HepG2 (cell line): ENCODE measurements at regions not wholly inside any gene's neighbourhood (a gene's known extent, or its start where the extent isn't known, plus 50 kb on each side); places are given as distances from the start of the nearest gene placed in this dataset.

ENCODE experiments used
- CBFB ChIP-seq: sonication (generic); formaldehyde crosslinking; IDR thresholded peaks from 2 replicates; pipeline ENCODE4 v1.4.0; 2020; ENCODE audit warnings: missing genetic modification reagents
- CTCF ChIP-seq: sonication (generic); formaldehyde crosslinking; IDR thresholded peaks from 2 replicates; pipeline ENCODE4 v1.5.0; 2020; ENCODE audit warnings: mild to moderate bottlenecking, missing genetic modification reagents, moderate library complexity
- KDM6A ChIP-seq: IDR thresholded peaks from 2 replicates; pipeline ENCODE4 v1.6.1; 2016; ENCODE audit warnings: low read depth
- MAFF ChIP-seq: IDR thresholded peaks from 2 replicates; pipeline ENCODE4 v1.6.1; 2011; ENCODE audit warnings: low read depth, low read length, improper control_type of control experiment
- POLR2A ChIP-seq, 2 experiments: IDR thresholded peaks; 2 replicates each; pipeline ENCODE4 v1.6.1; 2011; ENCODE audit warnings: low read depth in 2 of 2, low read length in 2 of 2, mild to moderate bottlenecking in 1 of 2, moderate library complexity in 1 of 2; ENCODE audit not compliant: insufficient read depth in 1 of 2
- REST ChIP-seq, 2 experiments: IDR thresholded peaks; 2 replicates each; pipeline ENCODE4 v1.6.1; 2011 to 2012; ENCODE audit warnings: low read length in 2 of 2, borderline replicate concordance in 1 of 2, low read depth in 1 of 2, mild to moderate bottlenecking in 1 of 2, moderate library complexity in 1 of 2
- SETDB1 ChIP-seq: sonication (generic); formaldehyde crosslinking; IDR thresholded peaks from 2 replicates; pipeline ENCODE4 v1.5.1; 2020; ENCODE audit warnings: missing genetic modification reagents, mild to moderate bottlenecking, borderline replicate concordance
- TBP ChIP-seq: sonication (generic); formaldehyde crosslinking; IDR thresholded peaks from 2 replicates; pipeline ENCODE4 v1.5.0; 2020; ENCODE audit warnings: missing genetic modification reagents
- TEAD2 ChIP-seq: sonication (generic); formaldehyde crosslinking; IDR thresholded peaks from 2 replicates; pipeline ENCODE4 v1.9.0; 2021; ENCODE audit warnings: missing genetic modification reagents
- ZNF12 ChIP-seq: sonication (generic); formaldehyde crosslinking; IDR thresholded peaks from 2 replicates; pipeline ENCODE4 v1.5.0; 2020; ENCODE audit warnings: missing genetic modification reagents
- ZNF768 ChIP-seq: sonication (generic); formaldehyde crosslinking; IDR thresholded peaks from 2 replicates; pipeline ENCODE4 v1.4.0; 2020; ENCODE audit warnings: missing genetic modification reagents
- TF ChIP-seq, protein P1 (sequence below): sonication (generic); formaldehyde crosslinking; conservative IDR thresholded peaks from 2 replicates; pipeline ENCODE4 v1.8.0; 2022; ENCODE audit warnings: missing genetic modification reagents
- TF ChIP-seq, protein P2 (sequence below): sonication (generic); formaldehyde crosslinking; IDR thresholded peaks from 2 replicates; pipeline ENCODE4 v1.4.0; 2020; ENCODE audit warnings: missing genetic modification reagents, mild to moderate bottlenecking, borderline replicate concordance
- TF ChIP-seq, protein P3 (sequence below): IDR thresholded peaks from 2 replicates; pipeline ENCODE4 v1.6.1; 2016

GRCh38 chr3:103057003-103057402 is 622.2 kb downstream of the ZPLD1 start:
- TF ChIP-seq CBFB (CRISPR knock-in tag) (no peak), TBP (CRISPR knock-in tag) (no peak), SETDB1 (no peak), KDM6A (CRISPR knock-in tag) (no peak), TEAD2 (CRISPR knock-in tag) (no peak), POLR2A (IDR thresholded peaks at IDR 0.05; ENCODE audit: insufficient read depth in 1 of 2, low read depth in 2 of 2, low read length in 2 of 2) (no peak), ZNF768 (CRISPR knock-in tag) (no peak), REST (IDR thresholded peaks at IDR 0.05; ENCODE audit: borderline replicate concordance in 1 of 2, low read depth in 1 of 2, low read length in 2 of 2) (no peak), ZNF12 (no peak), MAFF (no peak), CTCF (no peak)
- TF ChIP-seq, protein P1, sequence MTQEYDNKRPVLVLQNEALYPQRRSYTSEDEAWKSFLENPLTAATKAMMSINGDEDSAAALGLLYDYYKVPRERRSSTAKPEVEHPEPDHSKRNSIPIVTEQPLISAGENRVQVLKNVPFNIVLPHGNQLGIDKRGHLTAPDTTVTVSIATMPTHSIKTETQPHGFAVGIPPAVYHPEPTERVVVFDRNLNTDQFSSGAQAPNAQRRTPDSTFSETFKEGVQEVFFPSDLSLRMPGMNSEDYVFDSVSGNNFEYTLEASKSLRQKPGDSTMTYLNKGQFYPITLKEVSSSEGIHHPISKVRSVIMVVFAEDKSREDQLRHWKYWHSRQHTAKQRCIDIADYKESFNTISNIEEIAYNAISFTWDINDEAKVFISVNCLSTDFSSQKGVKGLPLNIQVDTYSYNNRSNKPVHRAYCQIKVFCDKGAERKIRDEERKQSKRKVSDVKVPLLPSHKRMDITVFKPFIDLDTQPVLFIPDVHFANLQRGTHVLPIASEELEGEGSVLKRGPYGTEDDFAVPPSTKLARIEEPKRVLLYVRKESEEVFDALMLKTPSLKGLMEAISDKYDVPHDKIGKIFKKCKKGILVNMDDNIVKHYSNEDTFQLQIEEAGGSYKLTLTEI (CRISPR knock-in tag): no peak
- TF ChIP-seq, protein P2, sequence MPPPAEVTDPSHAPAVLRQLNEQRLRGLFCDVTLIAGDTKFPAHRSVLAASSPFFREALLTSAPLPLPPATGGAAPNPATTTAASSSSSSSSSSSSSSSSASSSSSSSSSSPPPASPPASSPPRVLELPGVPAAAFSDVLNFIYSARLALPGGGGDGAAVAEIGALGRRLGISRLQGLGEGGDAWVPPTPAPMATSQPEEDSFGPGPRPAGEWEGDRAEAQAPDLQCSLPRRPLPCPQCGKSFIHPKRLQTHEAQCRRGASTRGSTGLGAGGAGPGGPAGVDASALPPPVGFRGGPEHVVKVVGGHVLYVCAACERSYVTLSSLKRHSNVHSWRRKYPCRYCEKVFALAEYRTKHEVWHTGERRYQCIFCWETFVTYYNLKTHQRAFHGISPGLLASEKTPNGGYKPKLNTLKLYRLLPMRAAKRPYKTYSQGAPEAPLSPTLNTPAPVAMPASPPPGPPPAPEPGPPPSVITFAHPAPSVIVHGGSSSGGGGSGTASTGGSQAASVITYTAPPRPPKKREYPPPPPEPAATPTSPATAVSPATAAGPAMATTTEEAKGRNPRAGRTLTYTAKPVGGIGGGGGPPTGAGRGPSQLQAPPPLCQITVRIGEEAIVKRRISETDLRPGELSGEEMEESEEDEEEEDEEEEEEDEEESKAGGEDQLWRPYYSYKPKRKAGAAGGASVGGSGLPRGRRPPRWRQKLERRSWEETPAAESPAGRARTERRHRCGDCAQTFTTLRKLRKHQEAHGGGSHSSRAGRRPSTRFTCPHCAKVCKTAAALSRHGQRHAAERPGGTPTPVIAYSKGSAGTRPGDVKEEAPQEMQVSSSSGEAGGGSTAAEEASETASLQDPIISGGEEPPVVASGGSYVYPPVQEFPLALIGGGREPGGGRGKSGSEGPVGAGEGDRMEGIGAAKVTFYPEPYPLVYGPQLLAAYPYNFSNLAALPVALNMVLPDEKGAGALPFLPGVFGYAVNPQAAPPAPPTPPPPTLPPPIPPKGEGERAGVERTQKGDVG: no peak
- TF ChIP-seq, protein P3, sequence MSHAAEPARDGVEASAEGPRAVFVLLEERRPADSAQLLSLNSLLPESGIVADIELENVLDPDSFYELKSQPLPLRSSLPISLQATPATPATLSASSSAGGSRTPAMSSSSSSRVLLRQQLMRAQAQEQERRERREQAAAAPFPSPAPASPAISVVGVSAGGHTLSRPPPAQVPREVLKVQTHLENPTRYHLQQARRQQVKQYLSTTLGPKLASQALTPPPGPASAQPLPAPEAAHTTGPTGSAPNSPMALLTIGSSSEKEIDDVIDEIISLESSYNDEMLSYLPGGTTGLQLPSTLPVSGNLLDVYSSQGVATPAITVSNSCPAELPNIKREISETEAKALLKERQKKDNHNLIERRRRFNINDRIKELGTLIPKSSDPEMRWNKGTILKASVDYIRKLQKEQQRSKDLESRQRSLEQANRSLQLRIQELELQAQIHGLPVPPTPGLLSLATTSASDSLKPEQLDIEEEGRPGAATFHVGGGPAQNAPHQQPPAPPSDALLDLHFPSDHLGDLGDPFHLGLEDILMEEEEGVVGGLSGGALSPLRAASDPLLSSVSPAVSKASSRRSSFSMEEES (CRISPR knock-in tag): no peak
